ENCODE measurements at regions not wholly inside any gene's neighbourhood (a gene's known extent, or its start where the extent isn't known, plus 50 kb on each side); places are given as distances from the start of the nearest gene placed in this dataset.

GRCh38 chr2:15851076-15851693 lies 89.2 kb upstream of the MYCN start:
- TF ChIP-seq CTCF (IDR thresholded peaks at IDR 0.05; ENCODE audit: insufficient read depth in 1 of 2, low read depth in 1 of 2, low read length in 1 of 2, severe bottlenecking in 1 of 2, unreplicated experiment in 1 of 2) = no peak
- CTCF ChIA-PET = no interaction called here

GRCh38 chr2:15852811-15853210 lies 87.5 kb upstream of the MYCN start:
- Mint-ChIP-seq H3K4me3 (ENCODE audit: unreplicated experiment) (no peak overlapping the region), H3K27ac (ENCODE audit: unreplicated experiment) (no peak overlapping the region), H3K36me3 (ENCODE audit: insufficient read depth, unreplicated experiment) (no peaks in the 10 kb centered on the region), H3K27me3 (ENCODE audit: insufficient read depth, unreplicated experiment) (no peaks in the 10 kb centered on the region), H3K9me3 (ENCODE audit: unreplicated experiment) (peaks cover 10% of the 10 kb centered on the region), H3K4me1 (ENCODE audit: low read depth, unreplicated experiment) (no peaks in the 10 kb centered on the region)
- Histone ChIP-seq H3K27me3 (replicated peaks; ENCODE audit: control insufficient read depth, insufficient read depth, low read length) (no peaks in the 10 kb centered on the region), H3K36me3 (ENCODE audit: control insufficient read depth, insufficient read depth, low read length) (no peaks in the 10 kb centered on the region), H3K4me1 (no peaks in the 10 kb centered on the region), H3K4me3 (ENCODE audit: low read depth, low read length) (no peak overlapping the region), H3K9me3 (0 out of 2 replicates have a peak, but pooled peaks cover 3% of the 10 kb centered on the region)
- BruUV-seq (replicated peaks) = no TSS peak
- CTCF ChIA-PET = no interaction called here
- DNase-seq = no peak
- intact Hi-C loops (cut with micrococcal nuclease; ENCODE audit: unreplicated experiment) = no loop called here
- no peak for TF ChIP-seq CTCF (IDR thresholded peaks at IDR 0.05; ENCODE audit: insufficient read depth in 1 of 2, low read depth in 1 of 2, low read length in 1 of 2, severe bottlenecking in 1 of 2, unreplicated experiment in 1 of 2)
- POLR2A ChIA-PET = no interaction called here

More at GRCh38 chr2:15851076-15851693, 89.2 kb upstream of the MYCN start:
- intact Hi-C loops (cut with micrococcal nuclease; ENCODE audit: unreplicated experiment) = no loop called here
- Mint-ChIP-seq H3K4me1 (ENCODE audit: low read depth, unreplicated experiment) (no peaks in the 10 kb centered on the region), H3K4me3 (ENCODE audit: unreplicated experiment) (no peak overlapping the region), H3K9me3 (ENCODE audit: unreplicated experiment) (peaks cover 10% of the 10 kb centered on the region), H3K27me3 (ENCODE audit: insufficient read depth, unreplicated experiment) (no peaks in the 10 kb centered on the region), H3K27ac (ENCODE audit: unreplicated experiment) (no peak overlapping the region), H3K36me3 (ENCODE audit: insufficient read depth, unreplicated experiment) (no peaks in the 10 kb centered on the region)
- BruUV-seq (replicated peaks) = no TSS peak
- 0 out of 2 replicates have a peak, but pooled peaks cover 3% of the 10 kb centered on the region for H3K9me3 ChIP-seq
- DNase-seq = no peak
- no peaks in the 10 kb centered on the region for H3K4me1 ChIP-seq
- POLR2A ChIA-PET = no interaction called here
- no peaks in the 10 kb centered on the region for H3K27me3 ChIP-seq (replicated peaks; ENCODE audit: control insufficient read depth, insufficient read depth, low read length)
- H3K4me3 ChIP-seq (ENCODE audit: low read depth, low read length) = no peak overlapping the region
- H3K36me3 ChIP-seq (ENCODE audit: control insufficient read depth, insufficient read depth, low read length) = no peaks in the 10 kb centered on the region

- Mint-ChIP-seq H3K4me1 (ENCODE audit: low read depth, unreplicated experiment) (no peaks in the 10 kb centered on the region), H3K36me3 (ENCODE audit: insufficient read depth, unreplicated experiment) (no peaks in the 10 kb centered on the region), H3K27ac (ENCODE audit: unreplicated experiment) (no peak overlapping the region), H3K4me3 (ENCODE audit: unreplicated experiment) (no peak overlapping the region), H3K27me3 (ENCODE audit: insufficient read depth, unreplicated experiment) (no peaks in the 10 kb centered on the region), H3K9me3 (ENCODE audit: unreplicated experiment) (peaks cover 10% of the 10 kb centered on the region)
- Histone ChIP-seq H3K9me3 (no peaks in the 10 kb centered on the region), H3K4me3 (ENCODE audit: low read depth, low read length) (no peak overlapping the region), H3K36me3 (ENCODE audit: control insufficient read depth, insufficient read depth, low read length) (no peaks in the 10 kb centered on the region), H3K27me3 (replicated peaks; ENCODE audit: control insufficient read depth, insufficient read depth, low read length) (no peaks in the 10 kb centered on the region), H3K4me1 (no peaks in the 10 kb centered on the region)
- intact Hi-C loops (cut with micrococcal nuclease; ENCODE audit: unreplicated experiment) = no loop called here
- no peak for TF ChIP-seq CTCF (IDR thresholded peaks at IDR 0.05; ENCODE audit: insufficient read depth in 1 of 2, low read depth in 1 of 2, low read length in 1 of 2, severe bottlenecking in 1 of 2, unreplicated experiment in 1 of 2)
- CTCF ChIA-PET = no interaction called here
- POLR2A ChIA-PET = no interaction called here
- BruUV-seq (replicated peaks) = no TSS peak
- DNase-seq = no peak
These were observed 86.4 kb upstream of the MYCN start for GRCh38 chr2:15853903-15854302.
